WTC11 (cell line): ENCODE measurements at regions not wholly inside any gene's neighbourhood (a gene's known extent, or its start where the extent isn't known, plus 50 kb on each side); places are given as distances from the start of the nearest gene placed in this dataset.

Experiments used
- CTCF ChIP-seq: fragments of 200-600 bp; IDR thresholded peaks from 2 replicates; pipeline ENCODE4 v1.8.0; 2022; ENCODE audit warnings: antibody characterized with exemption
- ESRRA ChIP-seq: sonication (generic); formaldehyde crosslinking; IDR thresholded peaks from 2 replicates; pipeline ENCODE4 v1.8.1; 2022; ENCODE audit warnings: mild to moderate bottlenecking, missing genetic modification reagents, borderline replicate concordance
- FOXJ3 ChIP-seq: sonication (generic); formaldehyde crosslinking; IDR thresholded peaks from 2 replicates; pipeline ENCODE4 v1.9.0; 2021; ENCODE audit warnings: missing genetic modification reagents, mild to moderate bottlenecking, borderline replicate concordance
- NR1H2 ChIP-seq: sonication (generic); formaldehyde crosslinking; IDR thresholded peaks from 2 replicates; pipeline ENCODE4 v1.9.0; 2021; ENCODE audit warnings: mild to moderate bottlenecking, moderate library complexity, missing genetic modification reagents
- NR3C1 ChIP-seq: sonication (generic); formaldehyde crosslinking; conservative IDR thresholded peaks from 2 replicates; pipeline ENCODE4 v1.8.1; 2023; ENCODE audit warnings: low read depth, mild to moderate bottlenecking, missing genetic modification reagents
- PRRX2 ChIP-seq: fragments of 250-450 bp; sonication (Bioruptor Pico); IDR thresholded peaks from 2 replicates; pipeline ENCODE4 v1.8.0; 2021; ENCODE audit warnings: mild to moderate bottlenecking
- STAT6 ChIP-seq: sonication (generic); formaldehyde crosslinking; conservative IDR thresholded peaks from 2 replicates; pipeline ENCODE4 v1.8.1; 2023; ENCODE audit warnings: mild to moderate bottlenecking, low read depth, missing genetic modification reagents, moderate library complexity
- ZBTB43 ChIP-seq: sonication (generic); formaldehyde crosslinking; IDR thresholded peaks from 2 replicates; pipeline ENCODE4 v1.8.1; 2023; ENCODE audit warnings: mild to moderate bottlenecking, missing genetic modification reagents
- ZNF232 ChIP-seq: sonication (generic); formaldehyde crosslinking; IDR thresholded peaks from 2 replicates; pipeline ENCODE4 v1.8.0; 2022; ENCODE audit warnings: mild to moderate bottlenecking, missing genetic modification reagents

- TF ChIP-seq CTCF (no peak), PRRX2 (CRISPR knock-in tag) (no peak), NR1H2 (CRISPR knock-in tag) (no peak), ZBTB43 (CRISPR knock-in tag) (no peak), ZNF232 (no peak), NR3C1 (CRISPR knock-in tag) (no peak), STAT6 (CRISPR knock-in tag) (no peak), FOXJ3 (CRISPR knock-in tag) (no peak), ESRRA (no peak)
Measured at GRCh38 chr13:82664183-82664582, 1218.1 kb downstream of the SLITRK1 start.
